PC-9 (cell line): ENCODE measurements at regions not wholly inside any gene's neighbourhood (a gene's known extent, or its start where the extent isn't known, plus 50 kb on each side); places are given as distances from the start of the nearest gene placed in this dataset.

ENCODE experiments used
- BruUV-seq: library from RNA; stranded (reverse); fragments of 400-500 nt; replicated peaks from 2 replicates; lab custom pipeline; 2021; lab: Mats Ljungman, UMichigan
- CTCF ChIA-PET: fragments of 300-600 bp; sonication (Branson Sonifier 250); formaldehyde crosslinking; loops from one replicate; lab custom pipeline; 2022; ENCODE audit warnings: antibody characterized with exemption; lab: Charles Lee
- POLR2A ChIA-PET: fragments of 300-600 bp; sonication (Branson Sonifier 250); formaldehyde crosslinking; loops from one replicate; lab custom pipeline; 2022; ENCODE audit warnings: antibody characterized with exemption; ENCODE audit not compliant: unreplicated experiment; lab: Charles Lee
- DNase-seq, 2 experiments: peaks; one replicate each; pipeline versions ENCODE4 v3.0.0 to v3.0.0-alpha.2; 2015 to 2022; ENCODE audit warnings: mixed read lengths in 1 of 2
- H2AFZ ChIP-seq: fragments of 200-600 bp; sonication (generic); 2 replicates; pipeline ENCODE4 v1.8.1; 2017; ENCODE audit warnings: antibody characterized with exemption
- H3F3A ChIP-seq: fragments of 200-600 bp; sonication (generic); 2 replicates; pipeline ENCODE4 v1.8.1; 2017; ENCODE audit warnings: antibody characterized with exemption, mild to moderate bottlenecking, low read depth; ENCODE audit not compliant: insufficient read depth
- H3K27ac ChIP-seq: fragments of 200-600 bp; sonication (generic); 2 replicates; pipeline ENCODE4 v1.6.1; 2016; ENCODE audit warnings: mixed run types
- H3K27me3 ChIP-seq: fragments of 200-600 bp; sonication (generic); 2 replicates; pipeline ENCODE4 v1.6.1; 2016; ENCODE audit warnings: low read depth, mixed run types; ENCODE audit not compliant: insufficient read depth
- H3K36me3 ChIP-seq: fragments of 200-600 bp; sonication (generic); 2 replicates; pipeline ENCODE4 v1.6.1; 2016; ENCODE audit warnings: low read depth, mixed run types
- H3K4me1 ChIP-seq: fragments of 200-600 bp; sonication (generic); replicated peaks from 2 replicates; pipeline ENCODE4 v1.6.1; 2016; ENCODE audit warnings: mixed run types; ENCODE audit not compliant: insufficient read depth
- H3K4me2 ChIP-seq: fragments of 200-600 bp; sonication (generic); 2 replicates; pipeline ENCODE4 v1.6.1; 2017; ENCODE audit warnings: mixed run types
- H3K4me3 ChIP-seq: fragments of 200-600 bp; sonication (generic); 2 replicates; pipeline ENCODE4 v1.6.1; 2016; ENCODE audit warnings: mixed run types
- H3K79me2 ChIP-seq: fragments of 200-600 bp; sonication (generic); 2 replicates; pipeline ENCODE4 v1.6.1; 2017; ENCODE audit warnings: low read depth, mixed run types
- H3K9me2 ChIP-seq: fragments of 200-600 bp; sonication (generic); 2 replicates; pipeline ENCODE4 v1.8.1; 2017; ENCODE audit warnings: mild to moderate bottlenecking; ENCODE audit not compliant: insufficient read depth
- H3K9me3 ChIP-seq: fragments of 200-600 bp; sonication (generic); 2 replicates; pipeline ENCODE4 v1.8.1; 2016; ENCODE audit warnings: low read depth; ENCODE audit not compliant: insufficient read depth
- H4K20me1 ChIP-seq: fragments of 200-600 bp; sonication (generic); 2 replicates; pipeline ENCODE4 v1.8.1; 2017; ENCODE audit not compliant: insufficient read depth
- EZH2 ChIP-seq: fragments of 200-600 bp; sonication (generic); IDR thresholded peaks from 2 replicates; pipeline ENCODE4 v1.8.0; 2017; ENCODE audit warnings: antibody characterized with exemption, low read depth
- intact Hi-C: fragments of 100-400 bp; cut with micrococcal nuclease; formaldehyde crosslinking; loops from one replicate; pipeline ENCODE4 v1.10.0; 2022; ENCODE audit not compliant: unreplicated experiment
- TF ChIP-seq, protein P1 (sequence below): fragments of 200-600 bp; sonication (generic); conservative IDR thresholded peaks from 2 replicates; pipeline ENCODE4 v1.6.1; 2017; ENCODE audit warnings: mixed run types, antibody characterized with exemption, mild to moderate bottlenecking, moderate library complexity

DNA sequence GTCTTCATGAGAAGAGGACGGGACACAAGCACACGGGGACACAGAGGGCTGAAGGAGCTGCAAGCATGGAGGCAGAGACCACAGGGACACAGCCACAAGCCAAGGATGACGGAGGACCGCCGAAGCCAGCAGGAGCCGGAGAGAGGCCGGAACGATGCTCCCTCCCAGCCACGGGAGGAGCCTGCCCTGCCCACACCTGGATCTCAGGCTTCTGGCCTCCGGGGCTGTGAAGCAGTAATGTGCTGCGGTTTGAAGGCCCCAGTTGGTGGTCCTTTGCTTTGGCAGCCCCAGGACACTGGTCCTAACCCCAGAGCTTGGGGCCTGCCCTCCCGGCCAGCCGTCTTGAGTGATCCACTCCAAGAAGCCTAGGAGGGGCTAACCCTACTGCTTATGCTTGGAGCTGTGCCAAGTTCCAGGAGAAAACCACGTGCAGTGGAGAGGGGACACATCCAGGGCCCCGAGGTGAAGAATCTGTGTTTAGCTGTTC lies 85.9 kb downstream of the HMX1 start:
- H3K79me2 ChIP-seq, result no peaks in the 10 kb centered on the region
- no peaks in the 10 kb centered on the region for H3K4me1 ChIP-seq
- H3K27me3 ChIP-seq, result peaks cover 92% of the 10 kb centered on the region
- H3K4me3 ChIP-seq, result no peak overlapping the region
- BruUV-seq, result no TSS peak
- CTCF ChIA-PET, result no interaction called here
- no peaks in the 10 kb centered on the region for H4K20me1 ChIP-seq
- H3K9me2 ChIP-seq, result no peaks in the 10 kb centered on the region
- no peak for DNase-seq
- no peaks in the 10 kb centered on the region for H3K9me3 ChIP-seq
- H2AFZ ChIP-seq, result no peak overlapping the region
- no peak overlapping the region for H3K4me2 ChIP-seq
- TF ChIP-seq, protein P1, sequence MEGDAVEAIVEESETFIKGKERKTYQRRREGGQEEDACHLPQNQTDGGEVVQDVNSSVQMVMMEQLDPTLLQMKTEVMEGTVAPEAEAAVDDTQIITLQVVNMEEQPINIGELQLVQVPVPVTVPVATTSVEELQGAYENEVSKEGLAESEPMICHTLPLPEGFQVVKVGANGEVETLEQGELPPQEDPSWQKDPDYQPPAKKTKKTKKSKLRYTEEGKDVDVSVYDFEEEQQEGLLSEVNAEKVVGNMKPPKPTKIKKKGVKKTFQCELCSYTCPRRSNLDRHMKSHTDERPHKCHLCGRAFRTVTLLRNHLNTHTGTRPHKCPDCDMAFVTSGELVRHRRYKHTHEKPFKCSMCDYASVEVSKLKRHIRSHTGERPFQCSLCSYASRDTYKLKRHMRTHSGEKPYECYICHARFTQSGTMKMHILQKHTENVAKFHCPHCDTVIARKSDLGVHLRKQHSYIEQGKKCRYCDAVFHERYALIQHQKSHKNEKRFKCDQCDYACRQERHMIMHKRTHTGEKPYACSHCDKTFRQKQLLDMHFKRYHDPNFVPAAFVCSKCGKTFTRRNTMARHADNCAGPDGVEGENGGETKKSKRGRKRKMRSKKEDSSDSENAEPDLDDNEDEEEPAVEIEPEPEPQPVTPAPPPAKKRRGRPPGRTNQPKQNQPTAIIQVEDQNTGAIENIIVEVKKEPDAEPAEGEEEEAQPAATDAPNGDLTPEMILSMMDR, result no peak
- no peak for TF ChIP-seq EZH2
- POLR2A ChIA-PET, result no interaction called here
- intact Hi-C loops, result no loop called here
- no peaks in the 10 kb centered on the region for H3F3A ChIP-seq
- no peaks in the 10 kb centered on the region for H3K36me3 ChIP-seq
- no peak overlapping the region for H3K27ac ChIP-seq

DNA sequence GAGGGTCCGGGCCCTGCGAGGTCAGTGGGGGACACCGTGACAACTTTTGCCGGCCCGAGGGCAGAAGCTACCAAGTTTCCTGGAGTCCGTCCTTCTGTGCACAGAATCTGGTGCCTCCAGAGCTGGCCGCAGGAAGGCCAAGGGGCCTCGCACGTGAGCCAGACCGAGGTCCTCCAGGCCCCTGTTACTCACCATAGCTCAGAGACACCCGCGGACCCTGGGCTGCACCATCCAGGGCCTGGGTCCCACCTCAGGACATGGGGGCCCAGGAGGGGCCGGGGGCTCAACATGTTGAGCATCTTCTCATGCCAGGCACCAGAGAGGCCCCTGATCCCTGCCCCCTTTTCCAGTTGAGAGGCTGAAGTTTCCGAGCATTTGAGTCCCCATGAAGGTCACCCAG lies 87.9 kb downstream of the HMX1 start:
- Histone ChIP-seq H3K79me2 (no peaks in the 10 kb centered on the region), H3F3A (no peaks in the 10 kb centered on the region), H3K4me1 (no peaks in the 10 kb centered on the region), H3K36me3 (no peaks in the 10 kb centered on the region), H3K27me3 (peaks cover 93% of the 10 kb centered on the region), H3K4me2 (no peak overlapping the region), H3K9me2 (no peaks in the 10 kb centered on the region), H4K20me1 (no peaks in the 10 kb centered on the region), H3K4me3 (no peak overlapping the region), H3K9me3 (no peaks in the 10 kb centered on the region), H2AFZ (no peak overlapping the region), H3K27ac (no peak overlapping the region)
- no TSS peak for BruUV-seq
- intact Hi-C loops, result no loop called here
- POLR2A ChIA-PET, result no interaction called here
- TF ChIP-seq, protein P1, result no peak
- TF ChIP-seq EZH2, result no peak
- DNase-seq, result no peak
- CTCF ChIA-PET, result no interaction called here

DNA sequence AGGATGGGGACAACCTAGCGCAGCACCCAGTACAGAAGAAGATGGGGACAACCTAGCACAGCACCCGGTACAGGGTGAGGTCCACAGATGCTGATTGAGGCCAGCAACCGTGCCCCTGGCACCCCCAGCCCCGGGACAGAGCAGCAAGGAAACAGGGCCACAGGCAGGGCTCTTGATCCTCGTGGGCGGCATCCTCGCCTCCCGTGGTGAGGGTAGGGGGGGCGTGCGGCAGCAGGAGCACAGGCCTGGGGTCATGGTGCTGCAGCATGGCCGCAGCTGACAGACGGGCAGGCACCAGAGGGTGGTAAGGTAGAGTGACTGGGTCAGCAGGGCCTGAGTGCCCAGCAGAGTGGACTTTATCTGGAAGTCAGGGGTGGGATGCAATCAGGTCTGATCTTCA lies 89.5 kb downstream of the HMX1 start:
- Histone ChIP-seq H2AFZ (no peak overlapping the region), H3K27ac (no peak overlapping the region), H3F3A (no peaks in the 10 kb centered on the region), H3K4me1 (no peaks in the 10 kb centered on the region), H3K9me2 (no peaks in the 10 kb centered on the region), H3K27me3 (peaks cover 85% of the 10 kb centered on the region), H3K4me3 (no peak overlapping the region), H3K79me2 (no peaks in the 10 kb centered on the region), H3K36me3 (no peaks in the 10 kb centered on the region), H4K20me1 (no peaks in the 10 kb centered on the region), H3K4me2 (no peak overlapping the region), H3K9me3 (no peaks in the 10 kb centered on the region)
- CTCF ChIA-PET, result no interaction called here
- BruUV-seq, result no TSS peak
- POLR2A ChIA-PET, result no interaction called here
- no peak for DNase-seq
- intact Hi-C loops, result no loop called here
- TF ChIP-seq EZH2, result no peak
- TF ChIP-seq, protein P1, result no peak
